NB4 (cell line): ENCODE measurements at regions not wholly inside any gene's neighbourhood (a gene's known extent, or its start where the extent isn't known, plus 50 kb on each side); places are given as distances from the start of the nearest gene placed in this dataset.

Experiments used
- MAX ChIP-seq: IDR thresholded peaks from 2 replicates; pipeline ENCODE4 v1.6.1; 2011; ENCODE audit warnings: low read depth, low read length
- MYC ChIP-seq: IDR thresholded peaks from 2 replicates; pipeline ENCODE4 v1.6.1; 2011; ENCODE audit warnings: low read depth, low read length
- POLR2A ChIP-seq: IDR thresholded peaks from 2 replicates; pipeline ENCODE4 v1.6.1; 2011; ENCODE audit warnings: mild to moderate bottlenecking; ENCODE audit not compliant: insufficient read length; ENCODE audit errors: extremely low read depth
- TF ChIP-seq, protein P1 (sequence below): IDR thresholded peaks from one replicate; pipeline ENCODE4 v1.5.1; 2012; ENCODE audit warnings: low read depth, low read length

DNA sequence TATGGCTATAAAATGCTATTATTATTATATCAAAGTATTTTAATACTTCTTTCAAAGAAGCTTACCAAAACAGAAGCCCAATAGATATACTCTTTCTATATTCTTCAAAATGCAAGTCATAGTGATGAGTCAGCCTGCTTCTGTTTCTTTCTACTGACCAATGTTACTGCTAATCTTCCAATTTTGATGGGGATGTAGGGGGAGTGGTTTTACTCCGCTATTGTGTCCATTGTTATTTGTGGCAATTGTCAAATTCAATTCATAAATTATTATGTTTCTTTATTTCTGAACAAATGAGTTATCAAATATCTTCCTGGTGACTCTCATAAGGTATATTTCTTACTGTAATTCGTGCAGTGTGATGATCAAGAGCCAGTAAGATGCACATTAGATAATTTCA, 221.5 kb upstream of the DEFB112 start:
- TF ChIP-seq, protein P1, sequence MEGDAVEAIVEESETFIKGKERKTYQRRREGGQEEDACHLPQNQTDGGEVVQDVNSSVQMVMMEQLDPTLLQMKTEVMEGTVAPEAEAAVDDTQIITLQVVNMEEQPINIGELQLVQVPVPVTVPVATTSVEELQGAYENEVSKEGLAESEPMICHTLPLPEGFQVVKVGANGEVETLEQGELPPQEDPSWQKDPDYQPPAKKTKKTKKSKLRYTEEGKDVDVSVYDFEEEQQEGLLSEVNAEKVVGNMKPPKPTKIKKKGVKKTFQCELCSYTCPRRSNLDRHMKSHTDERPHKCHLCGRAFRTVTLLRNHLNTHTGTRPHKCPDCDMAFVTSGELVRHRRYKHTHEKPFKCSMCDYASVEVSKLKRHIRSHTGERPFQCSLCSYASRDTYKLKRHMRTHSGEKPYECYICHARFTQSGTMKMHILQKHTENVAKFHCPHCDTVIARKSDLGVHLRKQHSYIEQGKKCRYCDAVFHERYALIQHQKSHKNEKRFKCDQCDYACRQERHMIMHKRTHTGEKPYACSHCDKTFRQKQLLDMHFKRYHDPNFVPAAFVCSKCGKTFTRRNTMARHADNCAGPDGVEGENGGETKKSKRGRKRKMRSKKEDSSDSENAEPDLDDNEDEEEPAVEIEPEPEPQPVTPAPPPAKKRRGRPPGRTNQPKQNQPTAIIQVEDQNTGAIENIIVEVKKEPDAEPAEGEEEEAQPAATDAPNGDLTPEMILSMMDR: no peak
- TF ChIP-seq POLR2A (no peak), MYC (no peak), MAX (no peak)
